Hippocampal formation (tissue), 2 donors: ENCODE measurements at regions not wholly inside any gene's neighbourhood (a gene's known extent, or its start where the extent isn't known, plus 50 kb on each side); places are given as distances from the start of the nearest gene placed in this dataset.
A peak's percentile ranks its signal among the peaks of the same experiment; 100 is the strongest.

Experiments used
- DNase-seq, 2 donors: peaks; one replicate each; lab custom pipeline; 2025; lab: John Stamatoyannopoulos, UW

- no peak for DNase-seq
Observed at GRCh38 chr5:13567819-13568218, 376.7 kb downstream of the DNAH5 start.

DNA sequence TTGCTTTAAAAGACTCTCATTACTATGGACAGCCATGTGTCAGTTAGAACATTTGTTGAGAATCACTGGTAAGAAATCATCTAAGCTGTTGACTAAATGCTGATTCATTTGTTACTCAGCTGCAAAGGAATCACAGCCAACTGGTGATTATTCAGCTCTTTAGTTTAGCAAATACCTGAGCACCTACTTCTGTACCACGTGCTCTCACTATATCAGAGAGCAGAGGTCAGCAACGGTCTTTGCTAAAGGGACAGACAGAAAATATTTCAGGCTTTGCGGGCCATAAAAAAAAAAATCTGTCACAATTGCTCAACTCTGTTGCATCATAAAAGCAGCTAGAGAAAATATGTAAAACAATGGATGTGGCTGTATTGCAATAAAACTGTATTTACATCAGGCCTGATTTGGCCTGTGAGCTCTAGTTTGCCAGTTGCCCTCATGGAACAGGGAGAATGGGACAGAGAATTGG lies 377.6 kb downstream of the DNAH5 start:
- DNase-seq: no peak

DNA sequence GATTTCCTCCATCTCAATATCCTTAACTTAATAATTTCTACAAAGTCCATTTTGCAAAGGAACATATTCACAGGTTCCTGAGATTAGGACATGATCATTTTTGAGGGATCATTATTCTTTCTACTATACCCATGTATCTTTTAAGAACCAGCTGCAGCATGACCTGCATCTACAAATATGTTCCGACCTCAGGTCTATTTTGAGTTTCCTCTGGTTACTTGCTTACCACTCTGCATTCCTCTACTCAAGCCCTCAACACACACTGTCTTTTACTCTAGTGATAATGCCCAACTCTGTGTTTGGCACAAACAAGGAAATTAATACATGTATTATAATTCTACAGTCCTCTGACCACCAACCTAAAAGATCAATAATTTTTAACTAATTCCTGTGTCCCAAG lies 386.1 kb downstream of the DNAH5 start:
- no peak for DNase-seq

DNA sequence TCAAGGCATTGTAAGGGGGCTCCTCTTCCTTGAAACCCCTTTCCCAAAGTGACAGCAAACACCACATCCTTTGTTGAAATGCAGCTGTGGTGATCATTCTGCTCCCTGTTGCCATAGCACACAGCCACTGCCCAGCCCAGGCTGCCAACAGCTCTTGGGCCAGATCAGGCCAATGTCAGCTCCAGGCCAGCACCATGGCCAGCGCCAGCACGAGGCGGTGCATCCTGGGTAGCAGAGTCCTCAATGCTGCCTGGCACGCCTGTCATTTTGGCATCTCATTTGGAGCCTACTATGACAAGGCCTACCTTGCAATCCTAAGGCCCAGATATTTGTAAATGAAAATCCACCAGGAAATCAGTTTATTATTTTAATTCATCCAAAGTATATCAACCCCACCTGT lies 390.6 kb downstream of the DNAH5 start:
- no peak for DNase-seq

GRCh38 chr5:13552361-13552760 lies 392.1 kb downstream of the DNAH5 start:
- DNase-seq: no peak

GRCh38 chr5:13551645-13552044 lies 392.8 kb downstream of the DNAH5 start:
- no peak for DNase-seq

DNA sequence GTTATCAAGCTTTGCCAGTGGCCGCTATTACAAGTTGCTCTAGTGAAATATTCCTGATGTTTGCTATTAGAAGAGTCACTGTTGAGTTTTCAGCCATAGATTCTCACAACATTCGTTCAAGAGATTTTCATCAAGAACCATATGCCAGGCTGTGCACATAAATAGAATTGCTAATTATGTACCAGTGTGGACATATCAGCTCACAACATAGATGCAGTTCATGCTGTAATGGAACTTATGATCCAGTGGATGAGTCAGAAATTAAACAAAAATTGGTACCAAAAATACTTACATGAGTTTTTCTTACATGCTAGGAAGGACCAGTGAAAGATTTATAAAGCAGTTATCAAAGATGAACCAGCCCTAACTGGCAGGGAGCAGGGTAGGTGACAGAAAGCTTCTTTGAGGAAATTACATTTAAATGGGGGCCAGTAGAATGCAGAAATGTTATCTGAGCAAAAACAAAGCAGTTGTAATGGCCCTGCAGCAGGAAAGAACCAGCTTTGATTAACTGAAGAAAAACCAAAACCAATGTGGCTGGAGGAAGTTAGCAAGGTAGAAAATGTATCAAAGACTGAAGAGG lies 404.2 kb downstream of the DNAH5 start:
- DNase-seq: peak in 1 of 2 donors; percentile 1

DNA sequence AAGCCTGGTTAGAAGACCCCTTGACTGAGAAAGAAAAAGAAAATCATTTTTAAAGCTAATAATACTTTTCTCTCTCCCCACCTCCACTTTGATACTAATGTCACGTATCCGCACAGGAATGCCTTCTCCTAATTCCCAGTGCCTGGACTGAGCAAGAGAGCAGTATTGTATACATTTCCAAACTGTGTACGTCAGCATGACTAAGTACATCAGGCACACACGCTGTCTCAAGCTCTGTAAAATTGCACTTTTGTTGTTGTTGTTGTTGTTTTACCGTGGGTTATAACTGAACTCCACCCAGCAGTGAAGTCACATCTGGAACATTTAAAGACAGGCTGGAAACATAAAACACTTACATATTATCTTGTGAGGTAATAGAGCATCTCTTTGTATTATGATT lies 407.6 kb downstream of the DNAH5 start:
- no peak for DNase-seq

DNA sequence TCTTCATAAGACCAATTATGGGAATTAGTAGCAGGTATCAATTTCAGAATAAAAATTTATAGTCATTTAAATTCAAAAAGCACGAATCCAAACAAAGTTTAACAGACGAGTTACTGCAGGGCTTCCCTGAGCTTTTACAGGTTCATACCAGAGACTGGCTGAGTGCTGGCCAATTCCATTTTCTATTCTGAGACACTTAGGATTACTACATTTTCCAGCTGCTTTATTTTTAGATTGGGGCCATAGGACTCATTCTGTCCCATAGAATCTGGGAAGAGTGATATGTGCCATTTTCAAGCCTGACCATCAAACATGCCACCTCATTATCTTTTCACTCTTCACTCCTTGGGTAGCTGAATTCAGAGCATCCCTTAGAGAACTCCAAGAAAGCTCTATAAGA lies 410.7 kb downstream of the DNAH5 start:
- no peak for DNase-seq

DNA sequence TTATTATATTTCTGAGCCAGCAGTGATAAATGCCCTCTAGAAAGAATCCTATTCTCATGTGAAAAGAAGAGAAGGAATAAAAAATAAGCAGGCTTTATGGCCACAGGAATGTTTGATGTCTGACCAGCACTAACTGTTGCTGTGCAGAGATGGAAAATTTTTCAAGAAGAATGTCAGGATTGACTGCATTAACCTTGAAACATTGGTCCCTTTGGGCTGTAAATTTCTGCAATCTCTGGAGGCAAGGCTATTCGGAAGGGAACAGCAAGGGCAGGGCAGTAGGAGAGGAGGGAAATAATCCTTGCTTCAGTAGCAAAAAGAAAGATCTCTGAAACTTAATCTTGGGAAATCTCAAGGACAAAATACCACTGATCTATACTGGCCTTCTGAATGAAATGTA lies 415.2 kb downstream of the DNAH5 start:
- no peak for DNase-seq

DNA sequence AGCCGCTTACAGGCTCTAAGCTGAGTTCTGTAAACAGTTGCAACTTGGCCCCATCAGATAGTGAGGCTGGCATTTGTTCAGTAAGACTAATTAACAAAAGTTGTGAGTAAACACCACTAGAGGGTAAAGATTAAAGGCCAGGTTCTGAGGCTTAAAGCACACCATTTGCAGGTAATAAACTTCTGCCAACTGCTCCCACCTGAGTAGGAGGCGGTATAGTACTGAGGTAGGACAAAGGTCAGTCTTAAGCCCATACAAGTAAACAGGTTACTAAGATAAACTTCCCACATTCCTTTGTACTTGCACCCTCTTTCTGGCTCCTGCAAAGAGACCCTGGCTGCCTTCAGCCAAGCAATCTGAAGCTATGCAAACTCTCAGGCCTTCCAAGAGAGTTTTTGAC lies 419.6 kb downstream of the DNAH5 start:
- no peak for DNase-seq

DNA sequence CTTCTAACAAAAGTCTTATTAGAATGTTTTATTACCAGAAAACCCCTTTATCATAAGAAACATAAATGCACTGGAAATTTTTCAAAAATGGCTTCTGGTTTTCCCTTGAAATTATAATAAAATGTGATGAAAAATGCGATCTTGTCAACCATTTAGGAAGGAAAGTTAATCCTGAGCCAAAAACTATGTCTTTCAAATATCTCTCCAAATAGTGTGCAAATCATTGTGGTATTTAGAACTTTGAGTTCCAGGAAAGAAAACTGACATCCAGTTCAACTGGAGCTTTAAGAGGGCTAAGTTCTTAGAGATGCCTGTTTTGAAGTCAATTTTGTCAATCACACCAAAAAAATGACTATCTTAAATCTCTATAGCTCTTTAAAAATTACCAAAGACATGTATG lies 425.4 kb downstream of the DNAH5 start:
- DNase-seq: no peak

DNA sequence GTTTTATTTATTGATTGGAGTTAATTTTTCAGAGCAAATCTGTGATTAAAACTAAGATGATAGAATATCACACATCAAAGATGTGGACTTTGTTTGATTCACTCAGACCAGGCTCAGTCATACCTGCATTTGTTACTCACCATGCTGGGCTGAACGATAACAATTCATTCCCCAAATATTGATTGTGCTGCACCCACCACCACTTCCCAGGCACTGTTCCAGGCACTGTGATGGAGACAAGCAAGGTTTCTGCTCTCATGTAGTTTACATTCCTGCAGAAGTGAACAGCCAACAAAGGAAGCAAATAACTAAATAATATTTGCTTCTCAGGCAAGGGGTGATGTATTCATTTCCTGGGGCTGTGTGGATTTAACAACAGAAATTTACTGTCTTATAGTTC lies 428.3 kb downstream of the DNAH5 start:
- no peak for DNase-seq

DNA sequence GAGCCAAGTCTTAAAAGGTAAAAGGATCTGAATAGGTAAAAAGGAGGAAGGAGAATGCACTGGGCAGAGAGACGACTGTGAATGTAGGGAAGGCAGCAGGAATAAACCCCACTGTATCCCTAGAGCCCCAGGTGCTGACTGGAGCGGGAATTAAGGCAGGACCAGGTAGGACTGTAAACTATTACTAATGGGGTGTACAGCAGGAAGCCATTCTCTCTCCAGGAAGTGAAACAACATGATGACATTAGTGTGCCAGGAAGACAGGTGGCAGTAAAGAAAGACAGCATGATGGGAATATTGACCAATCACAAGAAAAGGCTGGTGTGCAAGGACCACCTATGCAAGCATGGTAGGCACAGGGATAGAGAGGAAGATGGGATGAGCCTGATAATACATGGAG lies 433.0 kb downstream of the DNAH5 start:
- DNase-seq: no peak

DNA sequence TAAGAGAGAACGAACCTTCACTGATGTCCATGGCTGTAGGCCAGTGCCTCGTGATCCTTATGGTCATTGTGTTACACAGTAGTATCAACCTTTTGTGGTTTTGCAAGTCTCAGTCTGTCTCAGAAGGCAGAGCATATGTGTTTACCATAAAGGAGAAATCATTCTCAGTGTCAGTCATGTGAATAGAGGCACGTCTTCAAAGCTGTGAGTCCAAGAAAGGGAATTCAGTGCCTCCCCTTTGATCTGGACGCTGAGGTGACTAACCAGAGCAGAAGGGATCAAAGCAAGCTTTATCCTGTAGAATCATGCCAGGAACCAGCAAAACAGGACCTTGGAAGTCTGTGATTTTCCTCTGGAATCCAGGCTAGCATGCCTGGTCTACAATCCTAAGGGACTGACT lies 433.9 kb downstream of the DNAH5 start:
- no peak for DNase-seq

DNA sequence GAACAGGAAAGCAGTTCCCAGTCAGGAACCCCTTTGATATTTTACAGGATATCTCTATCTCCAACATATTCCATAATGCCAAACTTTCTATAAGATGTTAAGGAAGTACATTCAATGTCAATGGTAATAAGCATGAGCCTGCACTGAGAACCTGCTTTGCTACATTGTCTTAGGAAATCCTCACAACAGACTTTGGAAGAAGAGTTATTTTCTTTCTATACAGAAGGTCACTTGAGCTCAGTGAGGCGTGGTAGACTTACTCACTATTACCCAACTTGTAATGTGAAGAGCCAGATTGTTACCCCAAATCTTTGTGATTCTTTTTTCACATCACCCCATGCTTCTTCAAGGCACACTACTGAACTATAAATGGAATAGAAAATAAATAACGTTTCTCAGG lies 435.9 kb downstream of the DNAH5 start:
- DNase-seq: no peak

DNA sequence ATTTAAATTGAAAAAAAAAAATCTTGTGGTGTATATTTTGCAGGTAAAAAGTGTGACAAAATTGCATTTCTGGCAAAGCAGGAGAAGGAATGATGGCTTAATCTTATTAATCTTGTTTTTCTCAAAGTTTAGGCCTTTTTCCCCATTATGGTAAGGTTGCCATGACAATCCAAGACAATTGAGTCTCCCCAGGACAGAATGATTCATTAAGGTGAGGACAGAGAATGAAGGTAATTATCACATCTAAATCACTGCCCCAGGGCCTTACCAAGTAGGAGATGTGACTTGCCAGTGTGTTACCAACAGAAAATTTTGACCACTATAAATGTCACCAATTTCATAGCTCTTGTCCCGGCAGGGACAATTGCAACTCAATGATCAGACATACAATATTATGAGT lies 439.2 kb downstream of the DNAH5 start:
- DNase-seq: no peak

- DNase-seq: no peak
Observed at GRCh38 chr5:13503017-13503416, 441.5 kb downstream of the DNAH5 start.

- no peak for DNase-seq
Observed at GRCh38 chr5:13501176-13501575, 443.3 kb downstream of the DNAH5 start.

DNA sequence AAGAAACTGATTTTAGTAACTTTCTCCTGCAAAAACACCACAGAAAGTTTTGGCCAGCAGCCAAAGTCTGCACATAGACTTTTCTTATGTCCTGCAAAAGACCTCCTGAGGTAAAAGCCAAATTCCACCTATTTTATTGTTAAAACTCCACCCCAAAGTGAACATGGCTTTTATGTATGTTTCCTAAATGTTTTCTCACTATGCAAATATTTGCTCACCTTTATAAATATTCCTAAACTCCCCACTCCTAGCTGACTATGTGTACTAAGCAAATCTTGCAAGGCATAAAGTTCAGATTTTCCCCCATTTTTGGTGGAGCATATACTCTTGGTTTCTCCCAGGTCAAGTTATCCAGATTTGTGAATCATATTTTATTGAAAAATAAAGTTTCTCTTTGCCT lies 446.2 kb downstream of the DNAH5 start:
- no peak for DNase-seq

GRCh38 chr5:13488254-13488931 lies 456.1 kb downstream of the DNAH5 start:
- DNase-seq: no peak

DNA sequence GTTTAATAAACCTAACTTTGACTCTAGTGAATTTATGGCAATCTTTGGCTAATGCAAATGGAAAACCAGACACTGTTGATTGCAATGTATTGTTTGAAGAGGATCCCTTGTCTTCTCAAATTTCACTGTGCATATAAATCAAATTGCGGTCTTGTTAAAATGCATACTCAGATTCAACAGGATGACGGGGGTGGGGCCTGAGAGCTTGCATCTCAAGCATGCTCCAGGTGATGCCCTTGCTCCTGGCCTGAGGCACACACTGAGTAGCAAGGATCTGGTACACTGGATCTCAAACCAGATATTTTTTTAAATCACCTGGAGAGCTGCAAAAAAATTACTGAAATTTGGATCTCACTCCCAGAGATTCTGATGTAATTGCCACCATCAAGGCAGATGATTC lies 463.7 kb downstream of the DNAH5 start:
- no peak for DNase-seq

- DNase-seq: peak; percentile 6 to 37
Observed at GRCh38 chr5:13478831-13479465, 465.5 kb downstream of the DNAH5 start.
